HG02973 (cell line): ENCODE measurements at regions not wholly inside any gene's neighbourhood (a gene's known extent, or its start where the extent isn't known, plus 50 kb on each side); places are given as distances from the start of the nearest gene placed in this dataset.
"Not testable (repeated sequence)": the region's sequence is repeated elsewhere in the genome, so short reads cannot be mapped to it uniquely, and the experiment has no call there.

Experiments used
- ATAC-seq: cut with Tn5 transposase; IDR thresholded peaks from one replicate; pipeline ENCODE4 v1.9.1; 2021; ENCODE audit warnings: moderate library complexity; ENCODE audit not compliant: unreplicated experiment

DNA sequence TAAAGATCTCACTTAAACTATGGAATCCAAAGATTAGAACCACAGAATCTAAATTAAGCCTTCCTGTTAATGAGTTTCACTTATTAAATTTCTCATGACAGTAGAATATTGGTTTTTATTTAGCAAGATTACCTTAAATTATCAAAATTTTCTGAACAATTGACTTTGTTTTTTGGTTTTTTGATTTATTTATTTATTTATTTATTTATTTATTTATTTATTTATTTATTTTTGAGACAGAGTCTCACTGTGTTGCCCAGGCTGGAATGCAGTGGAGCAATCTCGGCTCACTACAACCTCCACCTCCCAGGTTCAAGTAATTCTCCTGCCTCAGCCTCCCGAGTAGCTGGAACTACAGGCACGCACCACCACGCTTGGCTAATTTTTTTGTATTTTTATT, 538.6 kb downstream of the AMY1C start:
- not testable (repeated sequence) for ATAC-seq

DNA sequence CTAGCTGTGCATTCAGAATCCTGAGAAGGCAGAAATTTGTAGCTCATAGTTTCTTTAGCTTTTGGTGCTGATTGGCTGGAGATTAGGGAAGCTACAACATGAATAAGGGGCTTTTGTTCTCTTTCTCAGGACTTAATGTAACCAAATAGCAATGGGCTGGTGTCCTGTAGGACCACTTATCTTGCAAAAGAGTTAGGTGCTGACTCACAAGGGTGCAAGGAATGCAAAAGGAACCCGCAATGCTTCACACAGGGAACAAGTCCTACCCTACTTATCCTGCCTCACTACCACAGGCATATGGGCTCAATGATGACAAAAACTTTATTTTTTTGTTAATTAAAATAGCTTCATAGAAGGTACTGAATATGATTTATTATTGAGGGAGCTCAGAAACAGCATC, 541.5 kb downstream of the AMY1C start:
- ATAC-seq = no peak

DNA sequence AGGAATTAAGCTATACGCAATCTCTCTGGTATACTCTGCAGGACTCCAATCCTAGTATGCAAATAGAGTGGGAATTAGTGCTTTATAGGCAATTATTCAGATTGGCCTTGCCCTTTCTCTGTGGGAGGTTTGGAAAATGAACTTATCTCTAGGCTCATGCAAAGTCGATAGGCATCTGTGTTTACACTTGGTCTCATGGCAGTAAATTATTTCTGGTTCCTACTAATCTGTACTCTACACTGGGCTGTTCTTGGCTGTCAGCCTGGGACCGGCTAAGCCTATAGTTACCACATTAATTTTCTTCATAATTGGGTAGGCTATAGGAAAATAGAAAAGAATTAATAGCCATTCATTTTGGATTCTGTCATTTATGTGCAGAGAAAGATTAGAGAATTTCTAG, 544.6 kb downstream of the AMY1C start:
- no peak for ATAC-seq

DNA sequence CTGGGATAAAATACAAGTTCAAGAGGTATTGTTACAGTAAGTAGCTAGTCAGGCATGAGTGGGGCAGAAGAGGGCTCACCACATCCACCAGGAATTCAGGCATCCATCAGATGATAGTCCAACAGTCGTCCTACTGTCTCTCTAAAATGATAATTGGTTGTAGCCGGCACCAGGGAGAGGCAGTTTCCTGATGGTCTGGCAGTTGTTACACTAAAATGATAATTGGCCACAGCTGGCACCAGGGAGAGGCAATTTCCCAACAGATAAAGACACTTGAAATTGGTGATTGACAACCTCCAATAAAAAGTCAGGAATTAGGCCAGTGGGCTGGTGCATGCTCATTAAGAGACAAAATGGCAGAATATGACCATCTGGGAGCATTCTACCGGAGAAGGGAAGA, 545.8 kb downstream of the AMY1C start:
- ATAC-seq = no peak

DNA sequence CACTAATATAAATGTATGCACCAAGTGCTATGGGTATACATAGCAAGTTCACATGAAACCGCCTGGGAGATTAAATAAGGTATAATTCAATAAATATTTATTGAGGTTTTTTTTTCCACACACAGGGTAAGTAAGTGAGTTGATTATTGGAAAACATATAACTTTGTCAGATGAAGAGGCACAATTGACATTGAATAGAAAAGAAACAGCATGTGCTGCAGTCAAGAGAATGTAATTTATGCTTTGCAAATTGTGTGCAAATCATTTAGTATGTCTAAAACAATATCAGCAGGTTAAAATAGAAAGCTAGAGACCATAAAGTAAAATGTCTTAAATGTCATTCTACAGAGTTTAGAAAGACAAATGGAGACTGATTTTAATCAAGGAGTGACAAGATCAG, 560.0 kb downstream of the AMY1C start:
- ATAC-seq = no peak

DNA sequence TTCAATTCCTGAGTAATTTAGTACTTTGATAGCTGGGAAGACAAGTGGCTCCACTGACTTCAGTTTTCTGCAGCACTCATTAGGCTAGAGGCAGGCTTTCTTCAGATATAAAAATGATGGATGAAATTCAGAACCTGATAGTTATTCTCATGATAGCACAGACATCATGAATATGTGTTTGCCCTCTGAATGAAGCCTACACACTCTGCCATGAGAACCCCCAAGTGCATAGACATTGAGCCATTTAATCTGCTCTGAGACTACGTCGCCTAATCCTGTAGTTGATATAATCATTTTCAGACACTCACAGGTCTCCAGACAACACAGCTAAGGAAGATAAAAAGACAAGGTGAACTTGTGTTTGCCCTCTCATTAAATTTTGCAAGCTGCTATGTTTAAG, 566.1 kb downstream of the AMY1C start:
- no peak for ATAC-seq

DNA sequence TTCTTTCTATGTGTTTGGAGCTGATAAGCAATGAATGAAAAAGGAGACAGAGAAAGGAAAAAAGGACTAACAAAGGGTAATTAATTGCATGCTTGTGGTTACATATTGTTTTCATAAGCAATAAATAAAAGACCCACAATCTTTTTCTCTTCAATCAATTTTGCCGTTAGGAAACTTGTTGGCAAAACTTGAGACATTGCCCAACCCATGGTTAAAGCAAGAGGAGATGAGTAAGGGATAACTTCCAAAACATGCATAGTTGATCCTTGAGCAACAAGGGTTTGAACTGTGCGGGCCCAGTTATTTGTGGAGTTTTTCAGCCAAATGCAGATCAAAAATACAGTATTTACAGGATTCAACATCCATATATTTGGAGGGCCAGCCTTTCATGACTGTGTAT, 572.4 kb downstream of the AMY1C start:
- ATAC-seq = no peak

DNA sequence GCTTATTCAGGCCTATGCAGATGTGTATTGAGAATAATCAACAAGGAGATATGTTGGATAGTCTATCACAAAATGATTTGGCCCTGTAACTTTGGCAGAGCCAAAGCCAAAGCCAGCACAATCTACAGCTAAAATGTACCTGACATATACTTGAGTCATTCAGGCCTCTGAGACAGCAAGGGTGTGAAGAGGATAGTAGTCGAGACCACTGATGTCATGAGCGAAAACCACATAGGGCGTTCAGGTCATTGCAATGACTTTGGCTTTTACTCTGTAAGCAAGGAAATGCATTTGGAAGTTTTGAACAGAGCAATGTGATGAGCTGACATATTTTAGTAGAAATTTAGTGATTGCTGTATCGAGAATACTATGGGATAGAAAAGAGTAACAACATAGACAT, 579.6 kb downstream of the AMY1C start:
- no peak for ATAC-seq

DNA sequence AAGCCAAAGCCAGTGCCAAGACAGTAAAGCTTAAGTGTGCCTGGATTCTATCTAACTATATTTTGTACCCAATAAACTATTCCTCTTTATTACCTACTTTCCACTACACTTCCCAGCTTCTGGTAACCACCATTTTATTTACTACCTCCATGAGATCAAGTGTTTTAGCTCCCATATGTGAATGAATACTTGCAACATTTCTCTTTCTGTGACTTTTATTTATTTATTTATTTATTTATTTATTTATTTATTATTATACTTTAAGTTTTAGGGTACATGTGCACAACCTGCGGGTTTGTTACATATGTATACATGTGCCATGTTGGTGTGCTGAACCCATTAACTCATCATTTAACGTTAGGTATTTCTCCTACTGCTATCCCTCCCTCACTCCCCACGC, 582.1 kb downstream of the AMY1C start:
- ATAC-seq = no peak

DNA sequence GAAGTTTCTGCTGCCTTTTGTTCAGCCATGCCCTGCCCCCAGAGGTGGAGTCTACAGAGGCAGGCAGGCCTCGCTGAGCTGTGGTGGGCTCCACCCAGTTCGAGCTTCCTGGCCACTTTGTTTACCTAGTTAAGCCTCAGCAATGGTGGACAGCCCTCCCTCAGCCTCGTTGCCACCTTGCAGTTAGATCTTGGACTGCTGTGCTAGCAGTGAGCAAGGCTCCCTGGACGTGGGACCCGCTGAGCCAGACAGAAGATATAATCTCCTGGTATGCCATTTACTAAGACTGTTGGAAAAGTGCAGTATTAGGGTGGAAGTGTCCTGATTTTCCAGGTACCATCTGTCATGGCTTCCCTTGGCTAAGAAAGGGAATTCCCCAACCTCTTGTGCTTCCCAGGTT, 588.2 kb downstream of the AMY1C start:
- not testable (repeated sequence) for ATAC-seq

DNA sequence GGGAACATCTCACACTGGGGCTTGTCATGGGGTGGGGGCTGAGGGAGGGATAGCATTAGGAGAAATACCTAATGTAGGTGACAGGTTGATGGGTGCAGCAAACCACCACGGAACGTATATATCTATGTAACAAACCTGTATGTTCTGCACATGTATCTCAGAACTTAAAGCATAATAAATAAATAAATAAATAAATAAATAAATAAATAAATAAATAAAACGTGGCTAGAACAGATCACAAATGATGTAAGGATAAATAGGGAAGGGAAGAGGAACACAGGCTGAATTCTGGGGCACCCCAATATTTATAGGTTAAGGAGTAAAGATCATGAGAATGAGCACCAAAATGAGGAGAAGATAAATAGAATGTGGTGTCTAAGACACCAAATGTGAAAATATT, 592.2 kb downstream of the AMY1C start:
- no peak for ATAC-seq

DNA sequence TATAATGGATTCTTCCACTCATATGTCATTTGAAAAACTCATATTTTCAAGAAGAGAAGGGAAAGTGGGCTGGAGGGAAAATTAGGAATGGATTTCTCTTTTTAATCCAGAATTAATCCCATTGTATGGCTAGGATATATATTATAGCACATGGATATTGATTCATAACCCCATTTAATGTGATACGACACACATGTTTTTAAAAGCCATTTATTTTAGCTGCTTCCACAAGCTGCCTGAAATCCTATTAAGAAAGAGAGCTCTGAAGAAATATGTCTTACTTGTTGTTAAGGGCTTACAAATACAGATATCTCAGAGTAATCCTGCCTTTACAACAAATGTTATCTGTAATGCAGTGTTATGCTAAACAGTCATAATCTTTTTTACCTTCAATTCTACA, 598.6 kb downstream of the AMY1C start:
- no peak for ATAC-seq

DNA sequence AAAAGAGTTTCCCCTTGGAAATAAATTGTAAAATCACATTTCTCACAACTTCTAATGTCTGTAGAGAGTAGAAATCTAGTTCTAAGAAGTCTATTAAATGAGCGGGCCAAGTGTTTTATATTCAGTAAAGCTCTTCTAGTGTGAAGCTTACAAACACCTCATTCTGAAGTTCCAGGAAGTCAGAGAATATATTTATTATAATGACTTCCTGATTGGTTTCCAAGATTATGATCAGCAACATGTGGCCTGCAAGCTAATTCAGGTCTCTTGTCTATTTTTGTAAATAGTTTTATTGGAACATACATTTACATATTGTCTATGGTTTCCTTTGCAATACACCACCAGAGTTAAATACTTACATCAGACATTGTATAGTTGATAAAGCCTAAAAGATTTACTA, 603.9 kb downstream of the AMY1C start:
- no peak for ATAC-seq

DNA sequence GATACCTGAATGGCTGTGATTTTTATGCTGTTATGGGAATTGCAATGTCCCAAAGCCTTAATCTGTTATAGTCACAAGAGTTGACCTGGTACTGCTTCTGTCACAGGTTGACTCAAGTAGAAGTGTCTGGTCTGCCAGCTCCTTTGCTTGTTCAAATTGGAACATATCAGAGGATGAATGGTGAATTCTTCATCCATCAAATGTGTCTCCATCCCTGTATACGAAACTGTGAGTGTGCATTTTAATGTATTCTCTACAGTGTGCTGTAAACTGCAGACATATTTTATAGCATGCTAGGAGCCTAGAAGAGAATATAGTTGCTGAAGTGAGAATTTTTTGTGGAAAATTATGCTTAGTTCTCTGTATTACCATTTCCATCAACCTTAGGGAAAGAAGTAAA, 608.4 kb downstream of the AMY1C start:
- ATAC-seq = no peak

DNA sequence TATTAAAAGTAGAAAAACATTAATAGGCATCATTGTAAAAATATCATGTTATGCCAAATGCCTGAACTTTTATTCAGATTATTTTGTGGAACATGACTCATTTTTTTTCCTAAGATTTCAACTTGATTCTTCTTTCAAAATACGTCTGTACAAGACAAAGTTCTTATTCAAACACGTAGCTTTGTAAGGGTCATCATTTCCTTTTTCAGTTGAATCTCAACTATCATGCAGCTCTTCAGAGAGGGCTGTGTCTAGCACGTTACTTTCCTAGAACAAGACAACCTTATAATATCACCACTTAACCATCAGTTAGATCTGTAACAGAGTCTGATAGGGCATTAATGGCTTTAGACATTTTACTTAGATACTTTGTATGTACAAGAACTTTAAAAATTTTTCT, 608.9 kb downstream of the AMY1C start:
- no peak for ATAC-seq

DNA sequence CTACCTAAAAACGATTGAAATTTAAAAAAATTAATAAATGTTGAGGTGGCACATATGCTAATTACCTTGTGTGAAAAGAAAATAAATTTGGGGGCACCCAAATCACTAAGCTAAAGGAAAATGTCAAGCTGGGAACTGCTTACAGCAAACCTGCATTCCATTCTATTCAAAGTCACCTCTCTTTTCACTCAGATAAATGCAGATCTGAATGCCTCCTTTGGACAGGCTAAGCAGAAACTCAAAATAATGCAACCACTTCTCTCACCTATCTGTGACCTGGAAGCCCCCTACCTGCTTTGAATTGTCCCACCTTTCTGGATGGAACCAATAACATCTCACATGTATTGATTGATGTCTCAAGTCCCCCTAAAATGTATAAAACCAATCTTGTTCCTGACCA, 628.7 kb downstream of the AMY1C start:
- no peak for ATAC-seq

DNA sequence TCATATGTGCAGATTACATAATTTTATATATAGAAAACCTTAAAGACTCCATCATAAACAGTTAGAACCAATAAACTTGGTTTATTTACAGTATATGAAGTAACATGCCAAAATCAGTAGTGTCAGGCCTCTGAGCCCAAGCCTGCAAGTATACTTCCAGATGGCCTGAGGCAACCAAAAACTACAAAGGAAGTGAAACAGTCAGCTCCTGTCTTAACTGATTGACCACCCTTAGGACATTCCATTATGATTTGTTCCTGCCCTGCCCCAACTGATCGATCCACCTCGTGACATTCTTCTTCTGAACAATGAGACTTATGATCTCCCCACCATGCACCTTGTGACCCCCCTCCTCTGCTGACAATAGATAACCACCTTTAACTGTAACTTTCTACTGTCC, 630.3 kb downstream of the AMY1C start:
- no peak for ATAC-seq

DNA sequence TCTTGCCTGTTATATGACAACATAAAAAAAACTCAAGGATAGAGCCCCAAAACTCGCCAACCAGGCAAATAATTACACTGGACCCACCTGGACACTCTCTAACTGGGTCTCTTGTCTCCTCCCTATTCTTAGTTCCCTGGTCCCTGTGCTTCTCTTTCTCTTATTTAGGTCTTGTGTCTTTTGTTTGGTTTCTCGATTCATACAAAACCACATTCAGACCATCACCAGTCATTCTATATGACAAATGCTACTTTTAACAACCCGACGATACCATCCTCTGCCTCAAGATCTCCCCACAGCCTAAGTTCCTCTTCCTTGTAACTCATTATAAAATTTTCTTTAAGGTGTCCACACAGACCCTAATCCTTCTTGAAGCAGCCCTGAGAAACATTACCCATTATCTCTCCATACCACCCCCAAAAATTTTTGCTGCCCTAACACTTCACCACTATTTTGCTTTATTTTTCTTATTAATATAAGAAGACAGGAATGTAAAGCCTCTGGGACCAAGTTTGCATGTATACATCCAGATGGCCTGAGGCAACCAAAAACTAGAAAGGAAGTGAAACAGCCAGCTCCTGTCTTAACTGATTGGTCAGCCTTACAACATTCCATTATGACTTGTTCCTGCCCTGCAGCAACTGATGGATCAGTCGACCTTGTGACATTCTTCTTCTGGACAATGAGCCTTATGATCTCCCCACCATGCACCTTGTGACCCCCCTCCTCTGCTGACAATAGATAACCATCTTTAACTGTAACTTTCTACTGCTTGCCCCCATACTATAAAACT, 638.2 kb downstream of the AMY1C start:
- no peak for ATAC-seq

DNA sequence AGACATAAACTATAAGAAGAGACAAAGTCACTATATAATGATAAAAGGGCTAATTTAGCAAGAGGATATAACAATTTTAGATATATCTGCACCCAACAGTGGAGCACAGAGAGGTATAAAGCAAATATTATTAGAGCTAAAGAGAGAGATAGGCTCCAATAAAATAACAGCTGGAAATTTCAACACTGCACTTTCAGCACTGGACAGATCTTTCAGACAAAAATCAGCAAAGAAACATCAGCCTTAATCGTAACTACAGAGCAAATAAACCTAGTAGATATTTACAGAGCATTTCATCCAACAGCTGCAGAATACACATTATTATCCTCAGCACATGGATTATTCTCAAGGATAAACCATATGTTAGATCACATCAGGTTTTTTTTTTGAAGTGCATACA, 642.9 kb downstream of the AMY1C start:
- ATAC-seq = no peak

DNA sequence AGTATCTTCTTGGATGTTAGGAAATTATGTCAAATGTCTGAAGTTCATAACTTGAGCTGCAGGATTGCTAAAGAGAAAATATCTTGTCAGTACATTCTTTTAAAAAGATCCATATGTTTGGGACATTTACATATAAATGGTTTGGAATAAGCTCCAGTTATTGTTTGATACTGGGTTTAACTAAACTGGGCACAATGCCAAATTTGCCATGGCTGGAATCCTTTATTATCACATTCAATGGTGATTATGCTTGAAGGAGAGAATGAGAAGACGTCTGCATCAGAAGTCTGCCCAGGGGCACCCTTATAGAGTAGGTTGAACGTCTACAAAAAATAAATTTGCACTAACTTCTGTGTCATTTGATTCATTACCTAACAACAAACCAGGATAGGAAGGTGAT, 652.5 kb downstream of the AMY1C start:
- no peak for ATAC-seq

DNA sequence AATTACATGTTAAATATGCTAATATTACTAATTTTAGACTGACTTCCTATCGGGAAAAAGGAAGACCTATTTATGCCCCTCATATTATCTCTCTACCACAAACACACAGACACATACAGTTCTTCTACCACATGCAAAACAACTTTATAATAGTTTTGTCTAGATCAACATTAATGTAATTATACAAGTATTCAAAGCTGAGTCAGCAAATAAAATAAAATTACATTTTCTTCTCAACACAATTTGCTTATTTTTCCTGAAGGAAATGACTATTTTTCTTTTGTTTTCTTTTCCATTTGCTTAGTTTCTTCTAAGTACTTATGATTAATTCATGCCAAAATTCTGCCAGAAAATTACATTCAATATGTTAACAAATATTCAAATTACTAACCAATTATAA, 654.2 kb downstream of the AMY1C start:
- no peak for ATAC-seq

DNA sequence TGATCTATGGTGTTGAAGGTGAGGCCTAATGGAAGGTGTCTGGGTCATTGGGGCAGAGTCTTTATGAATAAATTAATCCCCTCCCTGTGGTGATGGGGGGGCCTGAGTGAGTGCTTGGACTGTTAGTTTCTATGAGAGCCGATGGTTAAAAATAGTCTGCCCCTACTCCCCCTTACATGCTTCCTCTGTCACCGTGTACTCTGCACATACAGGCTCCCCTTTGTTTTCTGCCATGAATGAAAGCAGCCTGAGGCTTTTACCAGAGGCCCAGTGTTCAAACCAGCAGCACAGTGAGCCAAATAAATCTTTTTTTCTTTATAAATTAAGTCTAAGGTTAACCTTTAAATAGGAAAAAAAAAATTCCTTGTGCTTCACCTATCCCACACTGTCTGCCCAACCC, 657.0 kb downstream of the AMY1C start:
- no peak for ATAC-seq

DNA sequence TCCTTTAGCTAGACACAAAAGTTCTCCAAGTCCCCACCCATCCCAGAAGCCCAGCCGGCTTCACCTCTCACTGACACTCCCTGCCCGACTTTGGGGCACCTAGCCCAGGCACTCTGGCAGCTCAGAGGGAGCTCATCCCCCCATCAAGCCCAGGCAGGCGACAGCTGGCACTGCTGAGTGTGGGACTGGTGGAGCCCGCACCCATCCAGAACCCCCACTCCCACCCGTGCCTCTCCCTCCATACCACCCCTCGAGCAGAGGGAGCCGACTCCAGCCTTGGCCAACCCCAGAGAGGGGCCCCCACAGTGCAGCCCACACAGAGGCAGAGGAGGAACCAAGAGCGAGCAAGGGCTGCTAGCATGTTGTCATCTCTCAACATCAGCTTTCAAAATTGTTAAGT, 658.6 kb downstream of the AMY1C start:
- ATAC-seq = no peak
